ENCODE measurements at regions not wholly inside any gene's neighbourhood (a gene's known extent, or its start where the extent isn't known, plus 50 kb on each side); places are given as distances from the start of the nearest gene placed in this dataset.

DNA sequence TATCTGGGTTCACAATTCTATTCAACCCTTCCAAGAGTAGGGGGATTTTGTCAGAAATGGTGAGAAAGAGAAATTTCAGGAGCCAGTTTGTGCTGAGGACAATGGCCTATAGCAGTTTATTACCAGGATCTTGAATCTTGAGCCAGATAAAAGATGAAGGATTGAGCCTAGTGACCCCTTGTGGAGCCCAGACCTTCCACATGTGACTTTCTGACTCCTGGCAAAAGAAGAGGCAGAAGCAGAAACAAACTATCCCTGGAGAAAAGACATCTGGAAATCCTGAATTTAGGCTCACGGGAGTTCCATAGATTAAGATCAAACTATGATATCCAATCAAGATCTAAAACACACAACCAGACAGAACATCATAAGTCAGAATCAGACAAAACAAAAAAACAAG, 60.9 kb upstream of the CHRM2 start:
- TF ChIP-seq, protein P1, sequence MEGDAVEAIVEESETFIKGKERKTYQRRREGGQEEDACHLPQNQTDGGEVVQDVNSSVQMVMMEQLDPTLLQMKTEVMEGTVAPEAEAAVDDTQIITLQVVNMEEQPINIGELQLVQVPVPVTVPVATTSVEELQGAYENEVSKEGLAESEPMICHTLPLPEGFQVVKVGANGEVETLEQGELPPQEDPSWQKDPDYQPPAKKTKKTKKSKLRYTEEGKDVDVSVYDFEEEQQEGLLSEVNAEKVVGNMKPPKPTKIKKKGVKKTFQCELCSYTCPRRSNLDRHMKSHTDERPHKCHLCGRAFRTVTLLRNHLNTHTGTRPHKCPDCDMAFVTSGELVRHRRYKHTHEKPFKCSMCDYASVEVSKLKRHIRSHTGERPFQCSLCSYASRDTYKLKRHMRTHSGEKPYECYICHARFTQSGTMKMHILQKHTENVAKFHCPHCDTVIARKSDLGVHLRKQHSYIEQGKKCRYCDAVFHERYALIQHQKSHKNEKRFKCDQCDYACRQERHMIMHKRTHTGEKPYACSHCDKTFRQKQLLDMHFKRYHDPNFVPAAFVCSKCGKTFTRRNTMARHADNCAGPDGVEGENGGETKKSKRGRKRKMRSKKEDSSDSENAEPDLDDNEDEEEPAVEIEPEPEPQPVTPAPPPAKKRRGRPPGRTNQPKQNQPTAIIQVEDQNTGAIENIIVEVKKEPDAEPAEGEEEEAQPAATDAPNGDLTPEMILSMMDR (IDR thresholded peaks at IDR 0.05; ENCODE audit: low read length) = no peak
- TF ChIP-seq EZH2 (IDR thresholded peaks at IDR 0.05; ENCODE audit: borderline replicate concordance, low read length) = no peak

All from OCI-LY1 (cell line).